ENCODE measurements at regions not wholly inside any gene's neighbourhood (a gene's known extent, or its start where the extent isn't known, plus 50 kb on each side); places are given as distances from the start of the nearest gene placed in this dataset.
"Not testable (repeated sequence)": the region's sequence is repeated elsewhere in the genome, so short reads cannot be mapped to it uniquely, and the experiment has no call there.

DNA sequence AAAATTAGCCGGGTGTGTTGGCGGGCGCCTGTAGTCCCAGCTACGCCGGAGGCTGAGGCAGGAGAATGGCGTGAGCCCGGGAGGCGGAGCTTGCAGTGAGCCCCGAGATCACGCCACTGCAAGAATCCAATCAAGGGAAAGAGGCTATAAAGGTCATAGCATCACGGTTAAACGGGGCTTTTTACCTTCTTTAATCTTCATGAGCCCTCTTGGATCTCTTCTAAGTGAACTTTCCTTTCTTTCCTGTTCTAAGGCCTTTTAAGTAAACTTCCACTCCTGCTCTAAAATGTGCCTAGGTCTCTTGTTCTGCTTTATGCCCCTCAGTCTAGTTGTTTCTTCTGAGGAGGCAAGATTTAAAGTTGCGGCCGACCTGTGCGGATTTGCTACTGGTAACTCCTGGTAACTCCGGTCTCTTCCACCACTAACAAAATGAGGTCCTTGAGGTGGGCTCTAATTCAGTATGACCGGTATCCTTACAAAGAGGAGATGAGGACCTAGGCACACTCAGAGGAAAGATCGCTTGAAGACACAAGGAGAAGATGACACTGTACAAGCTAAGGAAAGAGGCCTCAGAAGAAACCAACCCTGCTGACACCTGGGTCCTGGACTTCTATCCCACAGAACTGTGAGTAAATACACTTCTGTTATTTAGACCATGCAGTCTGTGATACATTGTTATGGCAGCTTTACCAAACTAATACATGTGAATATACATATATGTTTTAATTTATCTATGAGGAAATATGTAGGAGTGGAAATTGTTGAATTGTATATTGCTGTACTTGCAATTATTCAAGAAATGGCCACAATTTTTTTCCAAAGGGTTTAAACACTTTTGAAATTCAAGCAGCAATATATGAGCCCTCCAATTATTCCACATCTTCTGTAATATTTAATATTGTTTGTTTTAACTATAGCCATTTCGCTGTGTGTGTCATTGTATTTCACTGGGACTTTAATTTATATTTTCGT is 331.5 kb upstream of the CNTNAP2 start:
- Mint-ChIP-seq H3K4me3 (no peak overlapping the region), H3K27ac (no peak overlapping the region), H3K27me3 (ENCODE audit: insufficient read depth) (no peaks in the 10 kb centered on the region), H3K9me3 (peaks cover 29% of the 10 kb centered on the region), H3K36me3 (ENCODE audit: low read depth) (no peaks in the 10 kb centered on the region; the same call in 1 of the 2 replicates), H3K4me1 (ENCODE audit: low read depth) (no peaks in the 10 kb centered on the region)
- DNase-seq, result no peak
- TF ChIP-seq CTCF (IDR thresholded peaks at IDR 0.05), result no peak

DNA sequence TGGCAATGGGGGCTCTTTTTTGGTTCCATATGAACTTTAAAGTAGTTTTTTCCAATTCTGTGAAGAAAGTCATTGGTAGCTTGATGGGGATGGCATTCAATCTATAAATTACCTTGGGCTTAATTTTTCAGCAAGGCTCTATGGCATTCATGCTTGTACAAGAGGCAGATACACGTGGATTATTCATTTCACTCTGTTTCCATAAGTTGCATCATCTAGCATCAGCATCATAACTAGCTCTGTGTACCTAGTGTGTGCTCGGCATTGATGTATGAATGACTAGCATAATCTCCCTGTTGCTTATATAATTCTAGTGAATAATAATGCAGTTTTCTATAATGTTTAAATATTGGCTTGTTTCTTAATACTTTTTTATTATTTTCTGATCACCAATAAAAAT is 335.2 kb upstream of the CNTNAP2 start:
- DNase-seq; H3K4me1 Mint-ChIP-seq (ENCODE audit: low read depth); H3K4me3 Mint-ChIP-seq; H3K27ac Mint-ChIP-seq; H3K36me3 Mint-ChIP-seq (ENCODE audit: low read depth); H3K27me3 Mint-ChIP-seq (ENCODE audit: insufficient read depth): not testable (repeated sequence)
- H3K9me3 Mint-ChIP-seq, result peaks cover 33% of the 10 kb centered on the region

DNA sequence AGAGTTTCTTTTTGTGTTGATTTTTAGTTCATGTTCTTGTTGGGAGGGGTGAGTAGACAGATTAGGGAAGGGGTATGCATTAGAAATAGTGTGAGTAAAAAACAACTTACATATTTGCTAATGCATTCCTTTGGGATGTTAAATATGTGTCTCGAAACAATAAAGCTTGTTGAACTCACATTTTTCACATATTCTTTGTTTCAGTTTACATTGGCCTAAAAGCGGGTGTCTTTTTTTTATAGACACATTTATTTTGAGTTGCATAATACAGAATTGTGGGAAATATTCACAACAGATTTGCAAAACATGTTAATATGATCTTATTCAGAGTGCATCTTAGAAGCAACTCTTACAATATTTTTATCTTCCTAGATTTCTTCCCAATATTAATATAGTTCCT is 337.5 kb upstream of the CNTNAP2 start:
- DNase-seq, result no peak
- H3K4me3 Mint-ChIP-seq, result no peak overlapping the region
- no peak overlapping the region for H3K27ac Mint-ChIP-seq
- TF ChIP-seq CTCF (IDR thresholded peaks at IDR 0.05), result no peak
- no peaks in the 10 kb centered on the region for H3K36me3 Mint-ChIP-seq (ENCODE audit: low read depth)
- H3K27me3 Mint-ChIP-seq (ENCODE audit: insufficient read depth), result no peaks in the 10 kb centered on the region
- H3K4me1 Mint-ChIP-seq (ENCODE audit: low read depth), result no peaks in the 10 kb centered on the region
- peaks cover 31% of the 10 kb centered on the region for H3K9me3 Mint-ChIP-seq

- no peak overlapping the region for H3K27ac Mint-ChIP-seq
- peaks cover 31% of the 10 kb centered on the region for H3K9me3 Mint-ChIP-seq
- H3K36me3 Mint-ChIP-seq (ENCODE audit: low read depth), result no peaks in the 10 kb centered on the region; the same call in 1 of the 2 replicates
- no peak for TF ChIP-seq CTCF (IDR thresholded peaks at IDR 0.05)
- DNase-seq, result no peak
- H3K4me1 Mint-ChIP-seq (ENCODE audit: low read depth), result no peaks in the 10 kb centered on the region
- H3K4me3 Mint-ChIP-seq, result no peak overlapping the region
- H3K27me3 Mint-ChIP-seq (ENCODE audit: insufficient read depth), result peaks cover 4% of the 10 kb centered on the region; the same call in 1 of the 2 replicates
These were observed 341.8 kb upstream of the CNTNAP2 start for GRCh38 chr7:145774777-145775176.

DNA sequence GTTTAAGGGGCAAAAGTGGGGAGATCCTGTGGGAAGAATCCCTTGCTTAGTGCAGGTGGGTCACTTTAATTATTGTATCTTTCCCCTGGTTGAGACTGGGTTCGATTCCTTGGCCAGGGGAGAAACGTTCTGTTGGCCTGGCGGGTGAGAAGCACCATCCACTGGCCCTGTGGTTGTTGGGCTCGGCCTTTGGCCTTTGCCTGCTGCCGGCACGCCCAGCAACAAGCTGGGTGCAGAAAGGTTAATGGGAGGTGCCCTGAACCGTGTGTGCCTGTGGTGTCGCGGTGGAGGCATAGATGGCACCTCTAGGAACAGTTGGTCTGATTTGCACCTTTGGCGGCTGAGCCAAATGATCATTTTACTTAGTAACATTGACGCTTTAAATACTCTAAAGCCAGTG is 363.6 kb upstream of the CNTNAP2 start:
- H3K27me3 Mint-ChIP-seq (ENCODE audit: insufficient read depth), result no peaks in the 10 kb centered on the region
- H3K27ac Mint-ChIP-seq, result no peak overlapping the region
- TF ChIP-seq CTCF (IDR thresholded peaks at IDR 0.05), result no peak
- H3K36me3 Mint-ChIP-seq (ENCODE audit: low read depth), result no peaks in the 10 kb centered on the region
- H3K4me3 Mint-ChIP-seq, result no peak overlapping the region
- H3K9me3 Mint-ChIP-seq, result peaks cover 29% of the 10 kb centered on the region
- no peak for DNase-seq
- H3K4me1 Mint-ChIP-seq (ENCODE audit: low read depth), result no peaks in the 10 kb centered on the region

GRCh38 chr7:145737617-145738016 is 379.0 kb upstream of the CNTNAP2 start:
- Mint-ChIP-seq H3K36me3 (ENCODE audit: low read depth) (no peaks in the 10 kb centered on the region), H3K4me1 (ENCODE audit: low read depth) (no peaks in the 10 kb centered on the region), H3K9me3 (peaks cover 28% of the 10 kb centered on the region), H3K4me3 (no peak overlapping the region), H3K27ac (no peak overlapping the region), H3K27me3 (ENCODE audit: insufficient read depth) (no peaks in the 10 kb centered on the region)
- no peak for TF ChIP-seq CTCF (IDR thresholded peaks at IDR 0.05)
- no peak for DNase-seq

Data from HFFc6 (cell line).